ENCODE measurements at regions not wholly inside any gene's neighbourhood (a gene's known extent, or its start where the extent isn't known, plus 50 kb on each side); places are given as distances from the start of the nearest gene placed in this dataset.
A peak's percentile ranks its signal among the peaks of the same experiment; 100 is the strongest.

DNA sequence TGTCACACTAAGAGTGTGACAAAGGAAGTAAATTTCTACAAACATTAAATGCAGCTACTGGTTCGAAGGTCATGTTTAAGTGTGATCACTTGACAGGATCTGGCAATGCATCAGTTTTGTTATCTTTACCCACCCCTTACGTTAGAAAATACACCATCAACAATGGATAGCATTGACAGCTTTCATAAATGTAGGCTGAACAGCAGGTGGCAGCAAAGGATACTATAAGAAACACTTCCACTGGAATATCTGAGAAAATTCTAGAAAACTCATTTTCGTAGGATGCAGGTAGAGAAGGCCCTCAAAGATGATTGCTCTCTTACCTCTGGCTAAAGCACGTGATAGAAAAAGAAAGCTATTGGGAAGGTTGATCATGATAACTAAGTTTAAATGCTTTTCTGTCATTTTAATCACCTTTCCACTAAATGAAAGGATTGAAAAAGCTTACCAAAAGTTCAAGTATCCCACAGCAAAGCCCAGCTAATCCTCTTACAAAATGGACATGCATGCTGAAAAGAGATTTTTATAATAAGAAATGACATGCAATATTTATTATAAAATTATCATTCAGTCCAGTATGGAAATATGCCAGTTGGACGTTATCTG is 292.5 kb downstream of the PARP8 start:
- Histone ChIP-seq H3K79me2 (ENCODE audit: control insufficient read depth in 1 of 2, insufficient read depth in 2 of 2, low read length in 2 of 2) (no peaks in the 10 kb centered on the region), H3K9ac (replicated peaks in 1 of 4; ENCODE audit: extremely low read depth in 1 of 4, low read depth in 3 of 4, low read length in 3 of 4) (no peak overlapping the region), H3K4ac (replicated peaks; ENCODE audit: insufficient read length, low read depth, low read length) (no peak overlapping the region), H2BK5ac (ENCODE audit: low read depth, low read length) (no peak overlapping the region), H3K14ac (ENCODE audit: insufficient read length) (no peak overlapping the region), H2BK20ac (ENCODE audit: low read length) (no peak overlapping the region), H3K79me1 (ENCODE audit: low read depth, low read length) (no peaks in the 10 kb centered on the region), H2BK12ac (ENCODE audit: low read depth, low read length) (no peak overlapping the region), H3K18ac (ENCODE audit: extremely low read depth, low read length) (no peak overlapping the region), H3K4me3 (ENCODE audit: extremely low read depth in 1 of 4, insufficient read depth in 2 of 4, low read depth in 3 of 4, low read length in 4 of 4) (no peak overlapping the region), H3K9me3 (ENCODE audit: insufficient read depth in 2 of 2, low read depth in 1 of 2, low read length in 1 of 2) (no peaks in the 10 kb centered on the region), H2AK5ac (ENCODE audit: low read depth, low read length) (no peak overlapping the region), H3K27ac (ENCODE audit: low read depth, low read length) (no peak overlapping the region), H2BK15ac (ENCODE audit: low read length) (no peak overlapping the region), H4K8ac (ENCODE audit: extremely low read depth, insufficient read depth, low read length) (no peak overlapping the region), H2BK120ac (replicated peaks; ENCODE audit: low read depth, low read length) (no peak overlapping the region), H2AFZ (ENCODE audit: low read length) (no peak overlapping the region), H3K23ac (ENCODE audit: insufficient read length) (no peak overlapping the region), H3K56ac (replicated peaks; ENCODE audit: insufficient read length, low read depth, low read length) (no peak overlapping the region), H3K23me2 (ENCODE audit: low read depth, low read length) (no peaks in the 10 kb centered on the region; the same call in 1 of the 2 replicates), H4K5ac (ENCODE audit: insufficient read length, low read depth, low read length) (no peak overlapping the region), H3K27me3 (replicated peaks in 1 of 4; ENCODE audit: control insufficient read depth in 3 of 4, extremely low read depth in 1 of 4, insufficient read depth in 3 of 4, low read length in 3 of 4) (peaks cover 5 to 8% (median 7%) of the 10 kb centered on the region in 4 experiments), H3K36me3 (ENCODE audit: control insufficient read depth in 2 of 4, insufficient read depth in 4 of 4, low read length in 3 of 4) (no peaks in the 10 kb centered on the region), H4K20me1 (replicated peaks in 1 of 2; ENCODE audit: control insufficient read depth in 1 of 2, insufficient read depth in 2 of 2, low read length in 2 of 2) (no peaks in the 10 kb centered on the region), H3K4me2 (ENCODE audit: insufficient read depth in 1 of 2, low read depth in 2 of 2, low read length in 2 of 2) (no peak overlapping the region), H3K4me1 (replicated peaks in 1 of 4; ENCODE audit: control insufficient read depth in 3 of 4, insufficient read depth in 4 of 4, low read length in 3 of 4) (peaks cover 0 to under 1% (median under 1%) of the 10 kb centered on the region in 4 experiments; a peak in 2 of 7 replicates), H4K91ac (replicated peaks; ENCODE audit: insufficient read length, low read length) (no peak overlapping the region)
- WGBS, 2 experiments (ENCODE audit: extremely low coverage in 1 of 2, insufficient coverage in 1 of 2, insufficient read length in 1 of 2, insufficient replicate concordance in 2 of 2, low coverage in 1 of 2, low lambda C conversion rate in 2 of 2, missing lambda C conversion rate in 1 of 2), result 78% methylated on average over 5 of the region's 5 CpGs; no CpG with 5 or more reads in 1 of the 2 experiments
- FAIRE-seq, result no peak
- CTCF ChIA-PET (ENCODE audit: partially characterized antibody), result interaction anchor here (0.9 to 3.6 kb wide), 15 partner anchors 9 to 1699 kb away, joined by 3 to 13 read pairs (median 5); no protein-coding TSS in a partner anchor
- no peak for DNase-seq (ENCODE audit: low read depth in 1 of 2, low spot score in 2 of 2)
- POLR2A ChIA-PET (ENCODE audit: partially characterized antibody), result interaction anchor here (0.6 kb wide), 1 partner anchor 508 kb away, joined by 3 read pairs; no protein-coding TSS in a partner anchor
- TF ChIP-seq HDAC6 (IDR thresholded peaks at IDR 0.05; ENCODE audit: low read depth, low read length), result no peak
- TF ChIP-seq, protein P1, sequence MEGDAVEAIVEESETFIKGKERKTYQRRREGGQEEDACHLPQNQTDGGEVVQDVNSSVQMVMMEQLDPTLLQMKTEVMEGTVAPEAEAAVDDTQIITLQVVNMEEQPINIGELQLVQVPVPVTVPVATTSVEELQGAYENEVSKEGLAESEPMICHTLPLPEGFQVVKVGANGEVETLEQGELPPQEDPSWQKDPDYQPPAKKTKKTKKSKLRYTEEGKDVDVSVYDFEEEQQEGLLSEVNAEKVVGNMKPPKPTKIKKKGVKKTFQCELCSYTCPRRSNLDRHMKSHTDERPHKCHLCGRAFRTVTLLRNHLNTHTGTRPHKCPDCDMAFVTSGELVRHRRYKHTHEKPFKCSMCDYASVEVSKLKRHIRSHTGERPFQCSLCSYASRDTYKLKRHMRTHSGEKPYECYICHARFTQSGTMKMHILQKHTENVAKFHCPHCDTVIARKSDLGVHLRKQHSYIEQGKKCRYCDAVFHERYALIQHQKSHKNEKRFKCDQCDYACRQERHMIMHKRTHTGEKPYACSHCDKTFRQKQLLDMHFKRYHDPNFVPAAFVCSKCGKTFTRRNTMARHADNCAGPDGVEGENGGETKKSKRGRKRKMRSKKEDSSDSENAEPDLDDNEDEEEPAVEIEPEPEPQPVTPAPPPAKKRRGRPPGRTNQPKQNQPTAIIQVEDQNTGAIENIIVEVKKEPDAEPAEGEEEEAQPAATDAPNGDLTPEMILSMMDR (IDR thresholded peaks at IDR 0.05; ENCODE audit: control extremely low read depth in 1 of 3, insufficient read depth in 1 of 3, low read depth in 1 of 3, low read length in 3 of 3), result peak in 2 of 3 experiments; percentile 25 to 38; a peak in 2 of 4 replicates
- TF ChIP-seq SP2 (IDR thresholded peaks at IDR 0.05; ENCODE audit: low read length), result no peak
- no peak for TF ChIP-seq NRF1 (IDR thresholded peaks at IDR 0.05; ENCODE audit: low read depth, low read length)
- TF ChIP-seq RAD21 (IDR thresholded peaks at IDR 0.05 in 1 of 2, conservative IDR thresholded peaks at IDR 0.05 in 1 of 2; ENCODE audit: low read depth in 2 of 2, low read length in 2 of 2), result peak; percentile 55 to 68
- no peak for TF ChIP-seq CHD2 (IDR thresholded peaks at IDR 0.05; ENCODE audit: low read length)
- TF ChIP-seq ZNF274 (IDR thresholded peaks at IDR 0.05; ENCODE audit: borderline replicate concordance, extremely low read depth, low read length), result no peak
- TF ChIP-seq MAFK (IDR thresholded peaks at IDR 0.05; ENCODE audit: low read depth, low read length), result no peak
- TF ChIP-seq, protein P2, sequence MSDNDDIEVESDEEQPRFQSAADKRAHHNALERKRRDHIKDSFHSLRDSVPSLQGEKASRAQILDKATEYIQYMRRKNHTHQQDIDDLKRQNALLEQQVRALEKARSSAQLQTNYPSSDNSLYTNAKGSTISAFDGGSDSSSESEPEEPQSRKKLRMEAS (IDR thresholded peaks at IDR 0.05), result no peak
- no peak for TF ChIP-seq TAF1 (IDR thresholded peaks at IDR 0.05; ENCODE audit: low read depth, low read length)
- no peak for TF ChIP-seq SIRT6 (IDR thresholded peaks at IDR 0.05; ENCODE audit: low read length)

Data from H1 (cell line).